C4-2B (cell line): ENCODE measurements at regions not wholly inside any gene's neighbourhood (a gene's known extent, or its start where the extent isn't known, plus 50 kb on each side); places are given as distances from the start of the nearest gene placed in this dataset.
"Not testable (repeated sequence)": the region's sequence is repeated elsewhere in the genome, so short reads cannot be mapped to it uniquely, and the experiment has no call there.

Experiments used
- H3K27ac ChIP-seq: fragments of 450-650 bp; 2 replicates; pipeline ENCODE4 v1.5.1; 2017
- ZFX ChIP-seq: fragments of 450-650 bp; IDR thresholded peaks from 2 replicates; pipeline ENCODE4 v1.6.1; 2017
- TF ChIP-seq, protein P1 (sequence below): fragments of 450-650 bp; conservative IDR thresholded peaks from 2 replicates; pipeline ENCODE4 v1.5.1; 2017; ENCODE audit warnings: mild to moderate bottlenecking

GRCh38 chr4:66785479-66785878 lies 759.8 kb downstream of the CENPC start:
- no peak overlapping the region for H3K27ac ChIP-seq
- TF ChIP-seq, protein P1, sequence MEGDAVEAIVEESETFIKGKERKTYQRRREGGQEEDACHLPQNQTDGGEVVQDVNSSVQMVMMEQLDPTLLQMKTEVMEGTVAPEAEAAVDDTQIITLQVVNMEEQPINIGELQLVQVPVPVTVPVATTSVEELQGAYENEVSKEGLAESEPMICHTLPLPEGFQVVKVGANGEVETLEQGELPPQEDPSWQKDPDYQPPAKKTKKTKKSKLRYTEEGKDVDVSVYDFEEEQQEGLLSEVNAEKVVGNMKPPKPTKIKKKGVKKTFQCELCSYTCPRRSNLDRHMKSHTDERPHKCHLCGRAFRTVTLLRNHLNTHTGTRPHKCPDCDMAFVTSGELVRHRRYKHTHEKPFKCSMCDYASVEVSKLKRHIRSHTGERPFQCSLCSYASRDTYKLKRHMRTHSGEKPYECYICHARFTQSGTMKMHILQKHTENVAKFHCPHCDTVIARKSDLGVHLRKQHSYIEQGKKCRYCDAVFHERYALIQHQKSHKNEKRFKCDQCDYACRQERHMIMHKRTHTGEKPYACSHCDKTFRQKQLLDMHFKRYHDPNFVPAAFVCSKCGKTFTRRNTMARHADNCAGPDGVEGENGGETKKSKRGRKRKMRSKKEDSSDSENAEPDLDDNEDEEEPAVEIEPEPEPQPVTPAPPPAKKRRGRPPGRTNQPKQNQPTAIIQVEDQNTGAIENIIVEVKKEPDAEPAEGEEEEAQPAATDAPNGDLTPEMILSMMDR: no peak
- no peak for TF ChIP-seq ZFX

DNA sequence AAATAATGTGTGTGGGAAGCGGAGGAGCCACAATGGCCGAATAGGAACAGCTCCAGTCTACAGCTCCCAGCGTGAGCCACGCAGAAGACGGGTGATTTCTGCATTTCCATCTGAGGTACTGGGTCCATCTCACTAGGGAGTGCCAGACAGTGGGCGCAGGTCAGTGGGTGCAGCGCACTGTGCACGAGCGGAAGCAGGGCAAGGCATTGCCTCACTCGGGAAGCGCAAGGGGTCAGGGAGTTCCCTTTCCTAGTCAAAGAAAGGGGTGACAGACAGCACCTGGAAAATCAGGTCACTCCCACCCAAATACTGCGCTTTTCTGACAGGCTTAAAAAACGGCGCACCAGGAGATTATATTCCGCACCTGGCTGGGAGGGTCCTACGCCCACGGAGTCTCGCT lies 762.6 kb downstream of the CENPC start:
- H3K27ac ChIP-seq: not testable (repeated sequence)

DNA sequence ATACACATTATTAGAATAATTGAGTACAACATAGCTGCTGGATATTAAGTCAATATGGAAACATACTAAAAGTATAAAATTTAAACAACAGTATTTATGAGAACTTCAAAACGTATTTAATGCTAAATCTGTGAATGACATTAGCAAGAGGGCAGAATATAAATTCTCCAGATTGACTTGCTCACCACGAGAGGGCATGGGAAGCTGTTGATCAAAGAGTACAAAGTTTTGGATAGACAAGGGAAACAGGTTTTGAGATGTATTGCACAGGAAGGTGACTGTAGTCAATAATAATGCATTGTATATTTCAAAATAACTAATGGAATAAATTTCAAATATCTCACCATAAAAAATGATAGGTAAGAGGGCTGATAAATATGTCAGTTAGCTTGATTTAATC lies 768.2 kb downstream of the CENPC start:
- TF ChIP-seq, protein P1: peak; percentile 39
- no peak for TF ChIP-seq ZFX
- no peak overlapping the region for H3K27ac ChIP-seq

DNA sequence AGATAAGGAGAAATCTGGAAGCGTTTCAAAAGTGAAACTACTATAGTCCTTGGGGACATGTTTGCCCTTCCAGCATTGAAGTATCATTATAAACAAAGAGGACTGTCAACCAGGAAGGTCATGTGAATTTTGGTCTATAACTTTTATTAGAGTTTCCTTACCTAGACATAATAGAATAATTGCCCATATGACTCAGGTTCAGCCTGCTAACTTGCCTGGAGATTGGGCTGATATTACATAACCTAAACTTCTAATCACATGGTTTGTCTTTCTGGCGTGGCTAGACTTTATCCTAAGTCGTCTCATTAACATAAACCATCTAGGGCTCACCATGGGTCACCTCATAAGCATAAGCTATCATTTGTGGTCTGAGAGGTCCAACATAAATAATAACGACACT lies 775.9 kb downstream of the CENPC start:
- H3K27ac ChIP-seq: no peak overlapping the region
- TF ChIP-seq ZFX: no peak

DNA sequence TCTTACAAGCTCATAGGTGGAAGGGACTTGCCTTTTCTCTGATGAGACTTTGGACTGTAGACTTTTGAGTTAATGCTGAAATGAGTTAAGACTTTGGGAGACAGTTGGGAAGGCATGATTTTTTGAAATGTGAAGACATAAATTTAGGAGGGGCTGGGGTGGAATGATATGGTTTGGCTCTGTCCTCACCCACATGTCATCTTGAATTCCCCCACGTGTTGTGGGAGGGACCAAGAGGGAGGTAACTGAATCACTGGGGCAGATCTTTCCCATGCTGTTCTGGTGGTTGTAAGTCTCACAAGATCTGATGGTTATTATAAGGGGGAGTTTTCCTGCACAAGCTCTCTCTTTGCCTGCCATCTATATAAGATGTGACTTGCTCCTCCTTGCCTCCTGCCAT lies 777.9 kb downstream of the CENPC start:
- no peak overlapping the region for H3K27ac ChIP-seq
- TF ChIP-seq, protein P1: no peak
- no peak for TF ChIP-seq ZFX

DNA sequence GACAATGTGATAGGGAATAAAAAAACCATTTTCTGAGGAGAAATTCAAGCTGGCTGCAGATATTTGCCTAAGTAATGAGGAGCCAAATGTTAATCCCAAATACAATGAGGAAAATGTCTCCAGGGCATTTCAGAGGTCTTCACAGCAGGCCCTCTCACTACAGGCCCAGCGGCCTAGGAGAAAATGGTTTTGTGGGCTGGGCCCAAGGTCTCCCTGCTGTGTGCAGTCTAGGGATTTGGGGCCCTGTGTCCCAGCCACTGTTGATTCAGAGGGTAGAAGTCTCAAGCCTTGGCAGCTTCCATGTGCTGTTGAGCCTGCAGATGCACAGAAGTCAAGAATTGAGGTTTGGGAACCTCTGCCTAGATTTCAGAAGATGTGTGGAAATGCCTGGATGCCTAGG lies 778.7 kb downstream of the CENPC start:
- TF ChIP-seq ZFX: no peak
- TF ChIP-seq, protein P1: no peak
- no peak overlapping the region for H3K27ac ChIP-seq

DNA sequence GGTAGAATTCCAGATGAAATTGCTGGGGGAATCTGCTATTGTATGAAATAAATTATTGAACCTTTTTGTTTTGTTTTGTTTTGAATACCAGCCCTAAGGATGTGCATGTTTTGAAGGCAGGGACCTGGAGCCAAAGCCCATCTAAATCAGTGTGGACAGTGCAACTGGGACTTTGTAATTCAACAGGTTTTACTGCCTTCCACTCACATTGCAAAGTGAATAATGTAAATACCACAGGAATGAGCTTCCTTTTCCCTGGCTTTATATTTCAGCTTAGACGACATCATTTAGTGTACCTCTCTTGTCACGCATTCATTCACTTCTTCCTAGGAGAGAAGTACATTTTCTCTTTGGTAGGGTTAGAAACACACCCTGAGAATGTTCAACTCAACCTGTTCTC lies 795.0 kb downstream of the CENPC start:
- no peak overlapping the region for H3K27ac ChIP-seq

DNA sequence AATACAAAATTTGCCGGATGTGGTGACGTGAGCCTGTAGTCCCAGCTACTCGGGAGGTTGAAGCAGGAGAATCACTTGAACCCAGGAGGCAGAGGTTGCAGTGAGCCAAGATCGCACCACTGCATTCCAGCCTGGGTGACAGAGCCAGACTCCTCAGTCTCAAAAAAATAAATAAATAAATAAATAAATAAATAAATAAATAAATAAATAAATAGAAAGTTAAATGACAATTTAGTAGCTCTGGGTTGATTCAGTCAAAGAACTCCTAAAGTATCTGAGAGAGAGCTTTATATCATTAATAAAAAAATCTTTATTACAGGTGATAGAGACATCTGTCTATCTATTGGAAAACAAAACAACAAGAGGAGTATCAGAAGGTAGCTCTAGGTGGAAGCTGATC lies 798.4 kb downstream of the CENPC start:
- not testable (repeated sequence) for H3K27ac ChIP-seq

More for the DNA sequence above, 795.0 kb downstream of the CENPC start:
- no peak for TF ChIP-seq ZFX
- TF ChIP-seq, protein P1: no peak

DNA sequence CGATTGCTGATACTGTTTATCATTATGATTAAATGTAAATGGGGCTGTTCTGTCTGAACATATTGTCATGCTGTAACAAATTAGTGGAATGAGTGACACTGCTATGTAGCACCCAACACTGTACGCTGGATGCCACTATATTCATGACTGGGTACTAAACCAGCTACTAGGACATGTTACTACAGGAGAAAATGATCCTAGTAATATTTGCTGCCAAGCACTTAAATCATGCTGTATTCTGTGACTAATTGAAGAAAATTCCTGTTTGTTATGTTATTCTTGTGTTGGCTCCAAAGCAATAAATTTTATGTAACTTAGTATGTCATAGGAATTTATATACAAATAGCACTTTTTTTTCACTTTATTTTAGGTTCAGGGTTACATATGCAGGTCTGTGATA lies 804.2 kb downstream of the CENPC start:
- H3K27ac ChIP-seq: no peak overlapping the region
- TF ChIP-seq, protein P1: no peak
- no peak for TF ChIP-seq ZFX
